GM12892 (cell line): ENCODE measurements at regions not wholly inside any gene's neighbourhood (a gene's known extent, or its start where the extent isn't known, plus 50 kb on each side); places are given as distances from the start of the nearest gene placed in this dataset.

ENCODE experiments used
- POLR2AphosphoS5 ChIP-seq: IDR thresholded peaks from 2 replicates; pipeline ENCODE4 v1.6.1; 2011; ENCODE audit warnings: low read depth, low read length, control low read depth
- TAF1 ChIP-seq: IDR thresholded peaks from 2 replicates; pipeline ENCODE4 v1.6.1; 2011; ENCODE audit warnings: low read depth, mild to moderate bottlenecking, control low read depth, low read length, borderline replicate concordance

- no peak for TF ChIP-seq POLR2AphosphoS5
- TF ChIP-seq TAF1: no peak
Observed at GRCh38 chr2:5148392-5149085, 543.6 kb upstream of the SOX11 start.
